Suprapubic skin (tissue), 4 donors: ENCODE measurements at regions not wholly inside any gene's neighbourhood (a gene's known extent, or its start where the extent isn't known, plus 50 kb on each side); places are given as distances from the start of the nearest gene placed in this dataset.

ENCODE experiments used
- POLR2A ChIP-seq, 2 donors: fragments of 450-650 bp; IDR thresholded peaks; one replicate each; pipeline ENCODE4 v1.6.1; 2017; ENCODE audit warnings: antibody characterized with exemption in 2 of 2, mild to moderate bottlenecking in 2 of 2, moderate library complexity in 2 of 2
- POLR2AphosphoS5 ChIP-seq, 3 donors: sonication (generic); formaldehyde crosslinking; IDR thresholded peaks; one replicate each; pipeline ENCODE4 v1.6.1; 2017; ENCODE audit warnings: antibody characterized with exemption in 3 of 3
- TF ChIP-seq, protein P1 (sequence below), 2 donors: fragments of 200-600 bp in 1 of 2; fragments of 450-650 bp in 1 of 2; sonication (generic) in 1 of 2; IDR thresholded peaks; one replicate each; pipeline ENCODE4 v1.5.1; 2016 to 2019; ENCODE audit warnings: antibody characterized with exemption in 2 of 2, mild to moderate bottlenecking in 1 of 2, moderate library complexity in 1 of 2

DNA sequence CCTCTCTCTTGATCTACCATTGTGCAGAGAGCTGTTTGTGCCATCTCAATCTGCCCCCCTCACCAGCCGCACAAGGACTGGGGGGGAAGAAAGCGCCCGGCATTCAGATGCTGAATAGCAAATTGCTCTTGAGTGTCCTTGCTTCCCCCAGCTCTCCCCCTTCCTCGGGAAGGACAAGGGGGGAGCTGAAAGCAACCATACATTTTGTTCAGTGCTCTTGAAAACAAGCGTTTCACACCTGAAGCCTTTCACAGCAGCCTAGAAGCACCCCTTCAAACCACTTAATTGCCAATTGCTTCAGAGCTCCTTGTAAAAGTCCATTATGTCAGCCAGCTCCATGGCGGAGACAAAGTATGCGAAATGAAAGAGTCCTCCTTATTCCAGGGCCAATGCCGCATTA lies 540.1 kb downstream of the NR2F2 start:
- TF ChIP-seq, protein P1, sequence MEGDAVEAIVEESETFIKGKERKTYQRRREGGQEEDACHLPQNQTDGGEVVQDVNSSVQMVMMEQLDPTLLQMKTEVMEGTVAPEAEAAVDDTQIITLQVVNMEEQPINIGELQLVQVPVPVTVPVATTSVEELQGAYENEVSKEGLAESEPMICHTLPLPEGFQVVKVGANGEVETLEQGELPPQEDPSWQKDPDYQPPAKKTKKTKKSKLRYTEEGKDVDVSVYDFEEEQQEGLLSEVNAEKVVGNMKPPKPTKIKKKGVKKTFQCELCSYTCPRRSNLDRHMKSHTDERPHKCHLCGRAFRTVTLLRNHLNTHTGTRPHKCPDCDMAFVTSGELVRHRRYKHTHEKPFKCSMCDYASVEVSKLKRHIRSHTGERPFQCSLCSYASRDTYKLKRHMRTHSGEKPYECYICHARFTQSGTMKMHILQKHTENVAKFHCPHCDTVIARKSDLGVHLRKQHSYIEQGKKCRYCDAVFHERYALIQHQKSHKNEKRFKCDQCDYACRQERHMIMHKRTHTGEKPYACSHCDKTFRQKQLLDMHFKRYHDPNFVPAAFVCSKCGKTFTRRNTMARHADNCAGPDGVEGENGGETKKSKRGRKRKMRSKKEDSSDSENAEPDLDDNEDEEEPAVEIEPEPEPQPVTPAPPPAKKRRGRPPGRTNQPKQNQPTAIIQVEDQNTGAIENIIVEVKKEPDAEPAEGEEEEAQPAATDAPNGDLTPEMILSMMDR (IDR thresholded peaks at IDR 0.05) = no peak
- TF ChIP-seq POLR2A (IDR thresholded peaks at IDR 0.05) = no peak
- no peak for TF ChIP-seq POLR2AphosphoS5 (IDR thresholded peaks at IDR 0.05)
